A549 (cell line): ENCODE measurements at regions not wholly inside any gene's neighbourhood (a gene's known extent, or its start where the extent isn't known, plus 50 kb on each side); places are given as distances from the start of the nearest gene placed in this dataset.

Source experiments
- ATAC-seq, 2 experiments: fragments of 200-7000 bp in 1 of 2; fragments of >200 bp in 1 of 2; cut with Nextera tagmentation in 1 of 2; cut with Tn5 transposase in 1 of 2; 3 replicates each; pipeline versions ENCODE4 v1.8.0 to v1.9.1; 2018 to 2020; ENCODE audit warnings: mild to moderate bottlenecking in 1 of 2, moderate library complexity in 1 of 2
- CTCF ChIA-PET: fragments of 300-600 bp; sonication (Branson Sonifier 250); formaldehyde crosslinking; extraction: SDS; loops from one replicate; lab custom pipeline; 2021; ENCODE audit warnings: antibody characterized with exemption, inconsistent platforms; lab: Yijun Ruan, JAX
- POLR2A ChIA-PET: fragments of 350-600 bp; formaldehyde crosslinking; extraction: SDS; loops from one replicate; lab custom pipeline; 2021; ENCODE audit warnings: antibody characterized with exemption, inconsistent platforms; lab: Yijun Ruan, JAX
- DNase-seq, 2 experiments: peaks; one replicate each; pipeline versions ENCODE4 v3.0.0 to v3.0.0-alpha.2; 2011 to 2016; ENCODE audit warnings: low read depth in 1 of 2, low spot score in 1 of 2
- FAIRE-seq: peaks from 2 replicates; lab custom pipeline; 2011; peaks lifted over from hg19 to GRCh38; lab: Jason Lieb, UNC
- H3K27ac ChIP-seq, 2 experiments: fragments of >200 bp; sonication (Bioruptor Twin); formaldehyde crosslinking; 3 replicates each; pipeline ENCODE4 v1.5.1; 2016 to 2017
- H3K4me1 ChIP-seq: fragments of >200 bp; sonication (Bioruptor Twin); formaldehyde crosslinking; 3 replicates; pipeline ENCODE4 v1.6.1; 2016
- H3K4me2 ChIP-seq: fragments of >200 bp; sonication (Bioruptor Twin); formaldehyde crosslinking; 3 replicates; pipeline ENCODE4 v1.6.1; 2016
- H3K4me3 ChIP-seq: fragments of >200 bp; sonication (Bioruptor Twin); formaldehyde crosslinking; 3 replicates; pipeline ENCODE4 v1.5.1; 2016
- H3K9me3 ChIP-seq: fragments of >200 bp; sonication (Bioruptor Twin); formaldehyde crosslinking; 3 replicates; pipeline ENCODE4 v1.6.1; 2016
- BCL3 ChIP-seq: fragments of >200 bp; sonication (Bioruptor Twin); formaldehyde crosslinking; IDR thresholded peaks from 3 replicates; pipeline ENCODE4 v1.6.1; 2016
- CBX8 ChIP-seq: fragments of 200-600 bp; sonication (generic); IDR thresholded peaks from 2 replicates; pipeline ENCODE4 v1.6.1; 2016
- CHD2 ChIP-seq: fragments of 150-350 bp; IDR thresholded peaks from 2 replicates; pipeline ENCODE4 v1.6.1; 2014; ENCODE audit warnings: low read length; ENCODE audit not compliant: partially characterized antibody
- FOSB ChIP-seq: fragments of 250-450 bp; sonication (Bioruptor Pico); IDR thresholded peaks from 2 replicates; pipeline ENCODE4 v1.5.0; 2020; ENCODE audit warnings: mild to moderate bottlenecking, moderate library complexity
- HES2 ChIP-seq: fragments of >200 bp; sonication (Bioruptor Twin); formaldehyde crosslinking; IDR thresholded peaks from 2 replicates; pipeline ENCODE4 v1.6.1; 2016
- HOXB5 ChIP-seq: fragments of 250-450 bp; sonication (Bioruptor Pico); IDR thresholded peaks from 2 replicates; pipeline ENCODE4 v1.5.0; 2020; ENCODE audit warnings: mild to moderate bottlenecking, moderate library complexity
- MAFK ChIP-seq: fragments of 450-650 bp; IDR thresholded peaks from 2 replicates; pipeline ENCODE4 v1.6.1; 2014; ENCODE audit not compliant: partially characterized antibody
- MAX ChIP-seq: IDR thresholded peaks from 2 replicates; pipeline ENCODE4 v1.6.1; 2012
- MAZ ChIP-seq: fragments of 150-350 bp; IDR thresholded peaks from 2 replicates; pipeline ENCODE4 v1.6.1; 2014; ENCODE audit warnings: antibody characterized with exemption, low read depth, low read length, borderline replicate concordance
- MYC ChIP-seq: IDR thresholded peaks from 2 replicates; pipeline ENCODE4 v1.6.1; 2012; ENCODE audit warnings: mild to moderate bottlenecking, inconsistent platforms, low read length, improper control_type of control experiment, borderline replicate concordance
- NFE2L2 ChIP-seq: fragments of 150-350 bp; conservative IDR thresholded peaks from 2 replicates; pipeline ENCODE4 v1.6.1; 2014; ENCODE audit warnings: low read length
- NR3C1 ChIP-seq: fragments of >200 bp; sonication (Bioruptor Twin); formaldehyde crosslinking; IDR thresholded peaks from 3 replicates; pipeline ENCODE4 v1.6.1; 2017
- PBX3 ChIP-seq: IDR thresholded peaks from 2 replicates; pipeline ENCODE4 v1.6.1; 2012
- RARB ChIP-seq: fragments of 250-450 bp; sonication (Bioruptor Pico); IDR thresholded peaks from 2 replicates; pipeline ENCODE4 v1.8.0; 2021; ENCODE audit warnings: mild to moderate bottlenecking, moderate library complexity
- RFX5 ChIP-seq: fragments of 450-650 bp; IDR thresholded peaks from 2 replicates; pipeline ENCODE4 v1.7.1; 2014; ENCODE audit warnings: antibody characterized with exemption, mild to moderate bottlenecking, moderate library complexity
- RNF2 ChIP-seq: fragments of 200-600 bp; sonication (generic); IDR thresholded peaks from 2 replicates; pipeline ENCODE4 v1.6.1; 2016; ENCODE audit warnings: low read depth, mild to moderate bottlenecking, antibody characterized with exemption, moderate library complexity, borderline replicate concordance
- TP53 ChIP-seq: fragments of 250-450 bp; sonication (Bioruptor Pico); IDR thresholded peaks from 2 replicates; pipeline ENCODE4 v1.5.0; 2021; ENCODE audit warnings: mild to moderate bottlenecking, moderate library complexity
- USF2 ChIP-seq: fragments of 450-650 bp; IDR thresholded peaks from 2 replicates; pipeline ENCODE4 v1.6.1; 2014; ENCODE audit warnings: antibody characterized with exemption
- ZFP36 ChIP-seq: fragments of 450-650 bp; IDR thresholded peaks from 2 replicates; pipeline ENCODE4 v1.6.1; 2014; ENCODE audit warnings: borderline replicate concordance; ENCODE audit not compliant: partially characterized antibody
- WGBS: methylation state at CpG from one replicate; pipeline ENCODE4 v1.1.6; 2017; ENCODE audit errors: missing lambda C conversion rate; 5-methylcytosine and 5-hydroxymethylcytosine counted together
- TF ChIP-seq, protein P1 (sequence below): fragments of >200 bp; sonication (Bioruptor Twin); formaldehyde crosslinking; IDR thresholded peaks from 3 replicates; pipeline ENCODE4 v1.5.1; 2016
- TF ChIP-seq, protein P2 (sequence below): fragments of 250-450 bp; sonication (Bioruptor Pico); IDR thresholded peaks from 2 replicates; pipeline ENCODE4 v1.5.0; 2020; ENCODE audit warnings: low read depth, mild to moderate bottlenecking, moderate library complexity

DNA sequence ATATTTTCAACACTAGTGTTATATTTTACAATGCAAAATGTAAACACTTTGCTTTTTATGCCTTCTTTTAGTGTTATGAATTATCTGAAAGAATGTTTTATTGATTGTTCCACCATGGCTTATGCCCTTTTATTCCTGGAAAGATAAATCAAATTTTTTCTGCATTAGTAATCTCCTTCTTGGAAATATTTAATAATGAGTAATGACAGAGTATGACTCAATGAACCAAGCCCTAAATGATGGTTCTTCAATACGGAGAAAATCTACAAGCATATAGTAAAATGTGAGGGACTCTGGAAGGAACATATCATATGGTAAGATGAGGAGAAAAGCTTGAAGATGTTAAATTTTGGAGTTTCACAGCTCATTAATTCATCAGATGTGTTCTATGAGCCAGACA, 929.6 kb downstream of the C6orf118 start:
- CTCF ChIA-PET, result no interaction called here
- no peak overlapping the region for H3K4me2 ChIP-seq
- TF ChIP-seq MAZ (no peak), FOSB (CRISPR knock-in tag) (no peak), CHD2 (no peak), ZFP36 (no peak), NFE2L2 (no peak), TP53 (CRISPR knock-in tag) (no peak), MYC (no peak), BCL3 (no peak), HES2 (no peak), NR3C1 (no peak), PBX3 (no peak), RARB (CRISPR knock-in tag) (no peak), MAFK (no peak), RFX5 (no peak), RNF2 (no peak)
- TF ChIP-seq, protein P1, sequence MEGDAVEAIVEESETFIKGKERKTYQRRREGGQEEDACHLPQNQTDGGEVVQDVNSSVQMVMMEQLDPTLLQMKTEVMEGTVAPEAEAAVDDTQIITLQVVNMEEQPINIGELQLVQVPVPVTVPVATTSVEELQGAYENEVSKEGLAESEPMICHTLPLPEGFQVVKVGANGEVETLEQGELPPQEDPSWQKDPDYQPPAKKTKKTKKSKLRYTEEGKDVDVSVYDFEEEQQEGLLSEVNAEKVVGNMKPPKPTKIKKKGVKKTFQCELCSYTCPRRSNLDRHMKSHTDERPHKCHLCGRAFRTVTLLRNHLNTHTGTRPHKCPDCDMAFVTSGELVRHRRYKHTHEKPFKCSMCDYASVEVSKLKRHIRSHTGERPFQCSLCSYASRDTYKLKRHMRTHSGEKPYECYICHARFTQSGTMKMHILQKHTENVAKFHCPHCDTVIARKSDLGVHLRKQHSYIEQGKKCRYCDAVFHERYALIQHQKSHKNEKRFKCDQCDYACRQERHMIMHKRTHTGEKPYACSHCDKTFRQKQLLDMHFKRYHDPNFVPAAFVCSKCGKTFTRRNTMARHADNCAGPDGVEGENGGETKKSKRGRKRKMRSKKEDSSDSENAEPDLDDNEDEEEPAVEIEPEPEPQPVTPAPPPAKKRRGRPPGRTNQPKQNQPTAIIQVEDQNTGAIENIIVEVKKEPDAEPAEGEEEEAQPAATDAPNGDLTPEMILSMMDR, result no peak
- TF ChIP-seq, all 56 proteins: peak for 0
- no peak for DNase-seq
- ATAC-seq, result no peak
- POLR2A ChIA-PET, result no interaction called here
- 8% methylated on average over 1 of the region's 1 CpG for WGBS
- no peaks in the 10 kb centered on the region for H3K4me1 ChIP-seq
- no peak overlapping the region for H3K4me3 ChIP-seq
- no peak overlapping the region for H3K27ac ChIP-seq
- H3K9me3 ChIP-seq, result no peaks in the 10 kb centered on the region
- FAIRE-seq, result no peak

- TF ChIP-seq RARB (CRISPR knock-in tag) (no peak), CBX8 (no peak), USF2 (no peak), HOXB5 (CRISPR knock-in tag) (no peak)
- no peak for DNase-seq
- FAIRE-seq, result no peak
- no peak for ATAC-seq
- H3K4me1 ChIP-seq, result no peaks in the 10 kb centered on the region
- 21% methylated on average over 2 of the region's 2 CpGs for WGBS
- POLR2A ChIA-PET, result no interaction called here
- H3K4me2 ChIP-seq, result no peak overlapping the region
- H3K9me3 ChIP-seq, result no peaks in the 10 kb centered on the region
- no peak overlapping the region for H3K4me3 ChIP-seq
- H3K27ac ChIP-seq, result no peak overlapping the region
- CTCF ChIA-PET, result no interaction called here
Observed at GRCh38 chr6:164378330-164378729, 931.1 kb downstream of the C6orf118 start.

DNA sequence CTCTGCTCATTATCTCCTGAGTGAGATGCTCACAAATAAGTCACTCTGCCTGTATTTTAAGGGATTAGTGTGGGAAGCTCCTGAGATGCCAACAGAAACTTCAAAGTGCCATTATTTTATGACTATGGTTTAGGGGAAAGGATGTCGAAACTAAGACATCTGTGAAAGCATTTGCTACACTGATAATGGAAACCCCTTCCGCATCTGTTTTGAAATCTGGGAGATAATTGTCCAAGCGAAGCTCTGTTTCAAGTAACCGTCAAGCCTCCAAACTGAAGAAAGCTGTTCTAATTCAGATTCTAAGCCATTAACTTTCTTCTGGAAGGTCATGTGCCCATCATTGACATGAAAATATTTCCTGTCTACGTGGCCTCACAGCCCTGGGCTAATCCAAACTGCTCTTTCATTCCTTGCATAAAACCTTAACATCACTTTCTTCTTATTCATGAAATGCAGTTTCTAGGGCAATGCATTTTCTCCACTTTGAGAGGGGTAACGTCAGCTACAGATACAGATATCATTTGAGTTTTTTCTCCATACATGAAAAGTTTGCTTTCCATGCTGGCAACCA, 932.0 kb downstream of the C6orf118 start:
- FAIRE-seq, result no peak
- Histone ChIP-seq H3K27ac (no peak overlapping the region), H3K4me3 (no peak overlapping the region), H3K9me3 (no peaks in the 10 kb centered on the region), H3K4me2 (no peak overlapping the region), H3K4me1 (no peaks in the 10 kb centered on the region)
- TF ChIP-seq MAX, result no peak
- TF ChIP-seq, protein P2, sequence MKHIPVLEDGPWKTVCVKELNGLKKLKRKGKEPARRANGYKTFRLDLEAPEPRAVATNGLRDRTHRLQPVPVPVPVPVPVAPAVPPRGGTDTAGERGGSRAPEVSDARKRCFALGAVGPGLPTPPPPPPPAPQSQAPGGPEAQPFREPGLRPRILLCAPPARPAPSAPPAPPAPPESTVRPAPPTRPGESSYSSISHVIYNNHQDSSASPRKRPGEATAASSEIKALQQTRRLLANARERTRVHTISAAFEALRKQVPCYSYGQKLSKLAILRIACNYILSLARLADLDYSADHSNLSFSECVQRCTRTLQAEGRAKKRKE (CRISPR knock-in tag), result no peak
- TF ChIP-seq, protein P1, result no peak
- ChIA-PET CTCF (no interaction called here), POLR2A (interaction anchor here (0.7 kb wide), 1 partner anchor 9 kb away, joined by 4 read pairs; no protein-coding TSS in a partner anchor)
- 43% methylated on average over 6 of the region's 6 CpGs for WGBS
- DNase-seq, result no peak
- ATAC-seq, result no peak
